HG02763 (cell line): ENCODE measurements at regions not wholly inside any gene's neighbourhood (a gene's known extent, or its start where the extent isn't known, plus 50 kb on each side); places are given as distances from the start of the nearest gene placed in this dataset.

ENCODE experiments used
- ATAC-seq: cut with Tn5 transposase; IDR thresholded peaks from one replicate; pipeline ENCODE4 v1.9.1; 2021; ENCODE audit warnings: mild to moderate bottlenecking, moderate library complexity; ENCODE audit not compliant: unreplicated experiment

GRCh38 chr13:85408415-85408814 lies 390.8 kb downstream of the SLITRK6 start:
- no peak for ATAC-seq

- no peak for ATAC-seq
Observed at GRCh38 chr13:85406269-85406975, 392.8 kb downstream of the SLITRK6 start.

- no peak for ATAC-seq
Observed at GRCh38 chr13:85405316-85405897, 393.8 kb downstream of the SLITRK6 start.

GRCh38 chr13:85386424-85386823 lies 412.8 kb downstream of the SLITRK6 start:
- no peak for ATAC-seq

- ATAC-seq: no peak
Observed at GRCh38 chr13:85383291-85383690, 415.9 kb downstream of the SLITRK6 start.

GRCh38 chr13:85381082-85381481 lies 418.1 kb downstream of the SLITRK6 start:
- ATAC-seq: no peak

GRCh38 chr13:85379991-85380390 lies 419.2 kb downstream of the SLITRK6 start:
- ATAC-seq: no peak

- no peak for ATAC-seq
Observed at GRCh38 chr13:85379433-85379832, 419.8 kb downstream of the SLITRK6 start.

GRCh38 chr13:85377783-85378182 lies 421.4 kb downstream of the SLITRK6 start:
- no peak for ATAC-seq

GRCh38 chr13:85373322-85373721 lies 425.9 kb downstream of the SLITRK6 start:
- no peak for ATAC-seq

GRCh38 chr13:85371254-85371653 lies 428.0 kb downstream of the SLITRK6 start:
- ATAC-seq: no peak

GRCh38 chr13:85368686-85369085 lies 430.5 kb downstream of the SLITRK6 start:
- ATAC-seq: no peak

- no peak for ATAC-seq
Observed at GRCh38 chr13:85367887-85368286, 431.3 kb downstream of the SLITRK6 start.

GRCh38 chr13:85366759-85367417 lies 432.3 kb downstream of the SLITRK6 start:
- ATAC-seq: no peak

- no peak for ATAC-seq
Observed at GRCh38 chr13:85363504-85363903, 435.7 kb downstream of the SLITRK6 start.

GRCh38 chr13:85362980-85363379 lies 436.2 kb downstream of the SLITRK6 start:
- ATAC-seq: no peak

- no peak for ATAC-seq
Observed at GRCh38 chr13:85347251-85347650, 452.0 kb downstream of the SLITRK6 start.

- ATAC-seq: no peak
Observed at GRCh38 chr13:85334187-85334586, 465.0 kb downstream of the SLITRK6 start.

- ATAC-seq: no peak
Observed at GRCh38 chr13:85333506-85334020, 465.7 kb downstream of the SLITRK6 start.

GRCh38 chr13:85332615-85333014 lies 466.6 kb downstream of the SLITRK6 start:
- no peak for ATAC-seq

GRCh38 chr13:85321734-85322133 lies 477.5 kb downstream of the SLITRK6 start:
- ATAC-seq: no peak

- ATAC-seq: no peak
Observed at GRCh38 chr13:85317781-85318180, 481.4 kb downstream of the SLITRK6 start.
